Upper lobe of right lung (tissue), 1 donor: ENCODE measurements at regions not wholly inside any gene's neighbourhood (a gene's known extent, or its start where the extent isn't known, plus 50 kb on each side); places are given as distances from the start of the nearest gene placed in this dataset.
A peak's percentile ranks its signal among the peaks of the same experiment; 100 is the strongest.
"Not testable (repeated sequence)": the region's sequence is repeated elsewhere in the genome, so short reads cannot be mapped to it uniquely, and the experiment has no call there.

Experiments used
- ATAC-seq: fragments of 200-7000 bp; cut with Tn5 transposase; one replicate; pipeline ENCODE4 v1.9.1; 2020; ENCODE audit warnings: mild to moderate bottlenecking, moderate library complexity
- DNase-seq: peaks from one replicate; pipeline ENCODE4 v3.0.0-alpha.2; 2020
- H3K27ac ChIP-seq: fragments of 200-600 bp; one replicate; pipeline ENCODE4 v1.8.0; 2022
- H3K27me3 ChIP-seq: fragments of 200-600 bp; one replicate; pipeline ENCODE4 v1.8.0; 2022; ENCODE audit warnings: mild to moderate bottlenecking
- H3K36me3 ChIP-seq: fragments of 200-600 bp; one replicate; pipeline ENCODE4 v1.8.0; 2022
- H3K4me1 ChIP-seq: fragments of 200-600 bp; one replicate; pipeline ENCODE4 v1.8.0; 2022
- H3K4me3 ChIP-seq: fragments of 200-600 bp; one replicate; pipeline ENCODE4 v1.8.0; 2022; ENCODE audit warnings: mild to moderate bottlenecking
- H3K9me3 ChIP-seq: fragments of 200-600 bp; one replicate; pipeline ENCODE4 v1.8.0; 2022
- intact Hi-C: fragments of 100-400 bp; cut with DNase I; formaldehyde crosslinking; loops from one replicate; pipeline ENCODE4 v1.11.0; 2022
- TF ChIP-seq, protein P1 (sequence below): fragments of 200-600 bp; IDR thresholded peaks from one replicate; pipeline ENCODE4 v1.8.0; 2022; ENCODE audit warnings: antibody characterized with exemption
- donor health status: DM: no; HTN: yes; CAD: no; lungs with severe emphysema.

DNA sequence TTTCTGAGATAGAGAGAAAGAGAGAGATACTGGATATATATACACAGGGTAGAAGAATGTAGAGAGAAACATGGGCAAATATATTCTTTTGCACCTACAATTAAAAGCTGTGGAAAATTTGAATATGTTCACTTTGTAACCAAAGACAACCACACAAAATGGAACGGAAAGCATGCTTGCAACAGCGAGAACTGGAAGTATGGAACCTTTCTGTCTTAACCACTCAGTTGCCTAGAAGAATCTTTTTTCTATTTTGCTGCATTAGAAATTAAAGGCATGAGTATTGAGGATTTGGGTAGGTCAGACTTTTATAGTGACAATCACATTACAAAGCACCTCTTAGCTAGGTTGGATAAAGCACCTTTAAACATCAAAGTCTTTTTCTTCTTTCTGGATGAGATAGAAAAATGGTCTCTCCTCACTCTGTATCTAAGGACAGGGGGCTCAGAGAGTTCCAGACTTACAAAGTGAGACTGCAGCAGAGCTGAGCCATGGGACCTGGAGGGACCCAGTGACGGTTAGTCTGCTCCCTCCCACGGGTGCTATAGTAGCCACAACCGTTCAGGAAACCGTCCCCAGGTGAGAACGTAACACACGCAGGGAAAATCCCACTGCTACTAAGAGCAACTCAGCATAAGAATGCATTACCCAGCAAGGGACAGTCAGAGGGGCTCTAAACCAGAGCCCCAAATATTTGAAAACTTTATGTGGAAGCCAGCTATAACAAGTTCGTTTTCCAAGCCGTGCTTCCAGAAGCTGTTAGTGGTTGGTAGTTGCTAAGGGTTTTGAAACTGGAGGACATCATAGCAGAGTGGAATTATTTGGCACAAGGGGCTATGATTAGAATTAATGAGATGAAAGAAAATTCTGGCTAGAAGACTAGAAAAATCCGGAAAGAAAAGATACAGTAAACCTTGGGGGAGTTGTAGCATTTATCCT lies 97.1 kb downstream of the DAD1 start:
- Histone ChIP-seq H3K27me3 (no peaks in the 10 kb centered on the region), H3K9me3 (no peaks in the 10 kb centered on the region), H3K27ac (peak overlapping the region; percentile 32), H3K36me3 (no peaks in the 10 kb centered on the region), H3K4me1 (no peaks in the 10 kb centered on the region), H3K4me3 (no peak overlapping the region)
- TF ChIP-seq, protein P1, sequence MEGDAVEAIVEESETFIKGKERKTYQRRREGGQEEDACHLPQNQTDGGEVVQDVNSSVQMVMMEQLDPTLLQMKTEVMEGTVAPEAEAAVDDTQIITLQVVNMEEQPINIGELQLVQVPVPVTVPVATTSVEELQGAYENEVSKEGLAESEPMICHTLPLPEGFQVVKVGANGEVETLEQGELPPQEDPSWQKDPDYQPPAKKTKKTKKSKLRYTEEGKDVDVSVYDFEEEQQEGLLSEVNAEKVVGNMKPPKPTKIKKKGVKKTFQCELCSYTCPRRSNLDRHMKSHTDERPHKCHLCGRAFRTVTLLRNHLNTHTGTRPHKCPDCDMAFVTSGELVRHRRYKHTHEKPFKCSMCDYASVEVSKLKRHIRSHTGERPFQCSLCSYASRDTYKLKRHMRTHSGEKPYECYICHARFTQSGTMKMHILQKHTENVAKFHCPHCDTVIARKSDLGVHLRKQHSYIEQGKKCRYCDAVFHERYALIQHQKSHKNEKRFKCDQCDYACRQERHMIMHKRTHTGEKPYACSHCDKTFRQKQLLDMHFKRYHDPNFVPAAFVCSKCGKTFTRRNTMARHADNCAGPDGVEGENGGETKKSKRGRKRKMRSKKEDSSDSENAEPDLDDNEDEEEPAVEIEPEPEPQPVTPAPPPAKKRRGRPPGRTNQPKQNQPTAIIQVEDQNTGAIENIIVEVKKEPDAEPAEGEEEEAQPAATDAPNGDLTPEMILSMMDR: no peak
- no peak for ATAC-seq
- intact Hi-C loops: no loop called here
- no peak for DNase-seq

DNA sequence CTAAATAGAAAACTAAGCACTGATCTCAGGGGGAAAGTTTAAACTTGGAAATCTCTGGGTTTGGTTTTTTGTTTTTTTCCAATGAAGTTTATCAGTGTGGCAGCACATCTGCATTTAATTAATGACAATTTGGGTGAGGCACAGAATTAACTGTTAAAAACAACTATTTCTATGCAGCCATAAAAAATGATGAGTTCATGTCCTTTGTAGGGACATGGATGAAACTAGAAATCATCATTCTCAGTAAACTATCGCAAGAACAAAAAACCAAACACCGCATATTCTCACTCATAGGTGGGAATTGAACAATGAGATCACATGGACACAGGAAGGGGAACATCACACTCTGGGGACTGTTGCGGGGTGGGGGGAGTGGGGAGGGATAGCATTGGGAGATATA lies 98.0 kb downstream of the DAD1 start:
- ATAC-seq, H3K27me3 ChIP-seq, H3K36me3 ChIP-seq, intact Hi-C loops, H3K9me3 ChIP-seq, H3K4me3 ChIP-seq, H3K4me1 ChIP-seq, DNase-seq: not testable (repeated sequence)
- H3K27ac ChIP-seq: peak overlapping the region; percentile 26

DNA sequence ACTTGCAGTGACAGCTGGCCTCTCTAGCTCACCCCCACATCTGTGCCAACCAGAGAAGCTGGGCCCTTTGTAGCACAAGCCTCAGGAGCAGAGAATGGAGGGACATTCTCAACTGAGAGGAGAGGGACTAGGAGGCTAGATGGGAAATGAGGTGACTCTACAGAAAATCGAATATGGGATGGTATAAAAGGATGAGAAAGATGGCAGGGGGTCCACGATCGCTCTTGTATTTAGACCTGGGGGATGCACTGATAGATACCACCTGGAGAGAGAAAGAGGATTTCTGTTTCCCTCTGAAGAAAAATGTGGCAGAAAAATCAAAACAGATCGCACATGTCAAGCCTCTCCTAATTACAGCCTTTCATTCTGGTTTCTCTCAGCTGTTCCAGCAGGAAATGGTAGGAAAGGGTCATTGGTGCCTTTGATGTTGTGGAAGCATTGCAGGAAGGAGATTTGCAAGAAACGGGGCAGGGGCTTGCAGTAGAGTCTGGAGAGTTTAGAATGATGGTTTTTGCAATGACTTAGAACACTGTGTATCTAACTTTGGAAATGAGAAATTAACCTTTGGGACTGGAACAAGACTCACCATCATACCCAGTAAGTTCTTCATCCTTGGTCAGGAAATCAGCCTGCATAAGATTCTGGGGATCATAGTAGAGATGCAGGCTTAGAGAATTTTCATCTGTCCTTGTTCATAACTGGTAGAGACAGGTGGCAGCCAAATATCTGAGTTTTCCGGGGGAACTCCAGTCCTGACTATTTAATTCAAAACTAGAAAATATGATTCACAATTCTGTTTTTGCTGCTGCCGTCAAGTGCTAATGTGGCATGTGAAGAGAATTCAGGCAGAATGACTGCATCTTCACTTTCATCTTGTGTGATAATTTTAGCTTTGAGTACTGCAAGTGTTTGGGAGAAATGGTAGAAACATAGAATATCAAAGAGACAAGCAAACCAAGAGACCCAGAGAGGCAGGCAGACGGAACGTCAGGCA lies 98.8 kb downstream of the DAD1 start:
- H3K36me3 ChIP-seq: no peaks in the 10 kb centered on the region
- no peaks in the 10 kb centered on the region for H3K4me1 ChIP-seq
- DNase-seq: no peak
- H3K4me3 ChIP-seq: no peak overlapping the region
- no peaks in the 10 kb centered on the region for H3K27me3 ChIP-seq
- no peaks in the 10 kb centered on the region for H3K9me3 ChIP-seq
- TF ChIP-seq, protein P1: no peak
- ATAC-seq: peak; percentile 21
- intact Hi-C loops: no loop called here
- peak overlapping the region; percentile 26 for H3K27ac ChIP-seq

DNA sequence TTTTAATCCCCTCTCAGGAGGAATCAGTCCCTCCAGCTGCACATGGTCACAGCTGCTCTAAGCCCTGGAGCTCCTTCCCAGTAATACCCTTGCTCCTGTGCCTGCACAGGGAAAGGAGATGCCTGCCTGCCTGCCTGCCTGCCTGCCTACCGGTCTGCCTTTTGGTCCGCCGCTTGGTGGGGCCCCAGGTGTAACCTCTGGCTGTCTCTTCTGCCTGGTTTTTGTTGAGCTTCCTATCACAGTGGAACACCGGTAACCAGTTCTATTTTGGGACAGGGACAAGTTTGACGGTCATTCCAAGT lies 99.8 kb downstream of the DAD1 start:
- H3K4me3 ChIP-seq: no peak overlapping the region
- intact Hi-C loops: no loop called here
- ATAC-seq (no peak), DNase-seq (no peak)
- no peaks in the 10 kb centered on the region for H3K27me3 ChIP-seq
- H3K4me1 ChIP-seq: no peaks in the 10 kb centered on the region
- H3K36me3 ChIP-seq: no peaks in the 10 kb centered on the region
- H3K27ac ChIP-seq: no peak overlapping the region
- H3K9me3 ChIP-seq: no peaks in the 10 kb centered on the region
- TF ChIP-seq, protein P1: no peak

DNA sequence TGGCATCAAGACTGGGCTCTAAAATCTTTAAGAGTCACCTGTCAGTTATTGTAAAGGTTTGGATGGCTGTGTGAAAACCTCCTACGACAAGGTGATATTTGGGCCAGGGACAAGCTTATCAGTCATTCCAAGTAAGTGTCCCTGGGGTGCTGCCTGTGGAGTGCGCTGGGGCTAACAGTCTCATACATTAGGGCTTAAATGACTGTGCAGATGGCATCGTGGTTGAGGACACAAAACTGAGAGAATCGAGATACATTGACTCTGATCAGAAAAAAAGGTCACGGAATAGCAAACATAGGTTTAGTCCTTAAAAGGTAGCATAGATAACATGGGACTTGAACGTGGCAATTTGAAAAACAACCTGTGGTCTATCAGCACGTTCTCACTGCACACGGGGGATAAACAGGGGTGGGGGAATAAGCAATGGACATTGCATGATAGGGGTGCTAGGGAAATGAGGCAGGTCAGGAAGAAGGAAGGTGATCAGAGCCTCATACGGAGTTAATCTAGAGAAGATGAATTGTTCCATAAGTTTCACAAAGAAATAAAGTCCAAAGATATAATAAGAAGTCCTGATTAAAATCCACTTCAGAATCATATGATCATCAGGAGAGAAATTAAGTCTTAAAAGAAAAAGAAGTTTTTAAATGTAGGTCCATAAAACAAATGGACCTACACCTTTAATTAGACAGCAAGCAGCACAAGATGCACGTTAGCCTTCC lies 100.3 kb downstream of the DAD1 start:
- TF ChIP-seq, protein P1: no peak
- Histone ChIP-seq H3K4me1 (no peaks in the 10 kb centered on the region), H3K9me3 (no peaks in the 10 kb centered on the region), H3K4me3 (no peak overlapping the region), H3K27me3 (no peaks in the 10 kb centered on the region), H3K36me3 (no peaks in the 10 kb centered on the region), H3K27ac (no peak overlapping the region)
- intact Hi-C loops: no loop called here
- ATAC-seq: no peak
- no peak for DNase-seq
